GM12891 (cell line): ENCODE measurements at regions not wholly inside any gene's neighbourhood (a gene's known extent, or its start where the extent isn't known, plus 50 kb on each side); places are given as distances from the start of the nearest gene placed in this dataset.

Experiments used
- POLR2A ChIP-seq: IDR thresholded peaks from 2 replicates; pipeline ENCODE4 v1.6.1; 2011; ENCODE audit warnings: low read depth, low read length, control low read depth
- POLR2AphosphoS5 ChIP-seq: IDR thresholded peaks from 2 replicates; pipeline ENCODE4 v1.6.1; 2011; ENCODE audit warnings: low read depth, low read length, control low read depth
- TAF1 ChIP-seq: IDR thresholded peaks from 2 replicates; pipeline ENCODE4 v1.6.1; 2011; ENCODE audit warnings: low read depth, low read length, control low read depth

GRCh38 chr5:104628911-104629310, 1066.3 kb upstream of the NUDT12 start:
- TF ChIP-seq POLR2A = no peak
- no peak for TF ChIP-seq TAF1
- TF ChIP-seq POLR2AphosphoS5 = no peak
